IPS-15b (cell line): ENCODE measurements at regions not wholly inside any gene's neighbourhood (a gene's known extent, or its start where the extent isn't known, plus 50 kb on each side); places are given as distances from the start of the nearest gene placed in this dataset.
A peak's percentile ranks its signal among the peaks of the same experiment; 100 is the strongest.

Experiments used
- H3K27me3 ChIP-seq: one replicate; pipeline ENCODE4 v1.6.1; 2013; ENCODE audit warnings: low read length; ENCODE audit not compliant: control insufficient read depth, insufficient read depth
- H3K36me3 ChIP-seq: one replicate; pipeline ENCODE4 v1.6.1; 2013; ENCODE audit warnings: low read length; ENCODE audit not compliant: control insufficient read depth, insufficient read depth
- H3K4me1 ChIP-seq: one replicate; pipeline ENCODE4 v1.6.1; 2013; ENCODE audit warnings: mild to moderate bottlenecking, low read length; ENCODE audit not compliant: control insufficient read depth, insufficient read depth
- H3K4me3 ChIP-seq: one replicate; pipeline ENCODE4 v1.5.1; 2013; ENCODE audit warnings: low read depth, low read length
- H3K9ac ChIP-seq: one replicate; pipeline ENCODE4 v1.6.1; 2013; ENCODE audit warnings: low read depth, mild to moderate bottlenecking, low read length
- H3K9me3 ChIP-seq: one replicate; pipeline ENCODE4 v1.6.1; 2013; ENCODE audit warnings: mild to moderate bottlenecking, low read length; ENCODE audit not compliant: control insufficient read depth, insufficient read depth

DNA sequence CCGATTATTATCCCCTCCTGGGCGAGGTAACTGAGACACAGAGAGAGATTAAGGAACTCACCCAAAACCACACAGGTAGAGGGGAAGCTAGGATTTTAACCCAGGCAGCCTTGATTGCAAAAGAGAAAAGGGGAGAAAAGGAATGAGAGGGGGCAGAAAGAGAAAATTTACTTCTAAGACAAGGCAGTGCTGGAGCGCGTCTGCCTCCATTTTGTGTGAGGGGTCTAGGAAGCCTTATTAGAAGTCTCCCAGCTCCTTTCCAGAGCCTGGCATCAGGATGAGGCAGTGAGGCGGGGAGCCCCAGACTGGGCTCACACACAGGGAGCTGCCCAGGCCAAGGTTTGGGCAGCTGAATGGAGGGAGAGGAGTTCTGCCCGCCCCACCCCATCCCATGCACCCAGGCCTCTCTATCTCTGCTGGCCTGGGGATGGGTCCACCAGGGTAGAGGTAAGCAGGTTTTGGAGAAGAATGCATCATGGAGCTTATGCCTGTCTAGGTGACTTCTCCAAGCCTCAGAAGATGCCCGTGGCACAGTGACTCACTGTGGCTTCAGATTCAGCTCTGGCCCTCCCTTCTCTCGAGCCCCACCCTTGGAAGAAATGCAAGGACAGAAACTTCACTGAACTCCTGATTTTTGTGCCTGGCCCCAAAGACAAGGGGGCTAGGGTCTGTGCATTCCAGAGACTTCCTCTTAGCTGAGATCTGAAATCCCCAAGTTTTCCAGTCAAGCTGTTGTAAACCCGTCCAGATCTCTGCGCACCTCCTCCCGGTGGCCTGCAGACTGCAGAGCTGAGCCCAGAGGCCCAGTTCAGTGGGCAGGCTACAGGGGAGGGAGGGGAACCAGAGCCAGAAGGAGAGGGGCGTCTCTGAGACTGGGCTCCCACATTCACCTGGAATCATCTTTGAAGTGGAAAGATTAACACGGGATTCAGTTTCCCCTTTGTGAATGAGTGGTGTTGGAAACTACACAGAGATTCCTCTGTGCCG is 95.1 kb upstream of the CDH5 start:
- H3K27me3 ChIP-seq, result peaks cover 19% of the 10 kb centered on the region
- H3K9ac ChIP-seq, result peak overlapping the region; percentile 8
- H3K4me1 ChIP-seq, result peaks cover 7% of the 10 kb centered on the region
- H3K36me3 ChIP-seq, result no peaks in the 10 kb centered on the region
- peak overlapping the region; percentile 60 for H3K4me3 ChIP-seq
- H3K9me3 ChIP-seq, result no peaks in the 10 kb centered on the region

DNA sequence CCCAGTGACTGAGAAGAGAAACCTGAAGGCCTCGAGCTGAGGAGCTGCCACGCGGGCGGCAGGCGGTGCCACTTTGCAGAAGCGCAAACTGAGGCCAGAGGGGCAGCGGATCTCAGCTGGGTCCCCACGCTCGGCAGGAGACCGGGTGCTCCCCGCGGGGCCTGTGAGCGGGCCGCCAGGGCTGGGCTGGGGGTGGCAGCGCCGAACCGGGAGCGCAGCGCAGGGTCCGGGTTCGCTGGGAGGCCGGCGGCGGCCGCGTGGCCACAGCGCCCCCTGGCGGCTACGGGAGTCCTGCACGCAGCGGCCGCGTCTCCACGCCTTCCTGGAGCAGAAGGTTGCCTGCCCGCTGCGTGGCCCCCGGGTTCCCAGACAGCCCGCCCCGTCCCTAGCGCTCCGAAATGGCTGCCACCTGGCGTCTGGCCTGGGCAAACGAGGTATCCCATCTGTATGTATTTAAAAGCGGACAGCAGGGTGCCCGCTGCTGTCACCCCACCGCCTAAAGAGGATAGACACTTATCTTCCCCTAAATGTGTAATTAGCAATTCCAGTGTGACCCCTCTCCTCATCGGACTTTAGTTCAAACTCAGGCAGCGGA is 96.1 kb upstream of the CDH5 start:
- Histone ChIP-seq H3K4me3 (peak overlapping the region; percentile 60), H3K9me3 (no peaks in the 10 kb centered on the region), H3K9ac (peak overlapping the region; percentile 62), H3K36me3 (no peaks in the 10 kb centered on the region), H3K4me1 (peaks cover 4% of the 10 kb centered on the region), H3K27me3 (peaks cover 19% of the 10 kb centered on the region)

DNA sequence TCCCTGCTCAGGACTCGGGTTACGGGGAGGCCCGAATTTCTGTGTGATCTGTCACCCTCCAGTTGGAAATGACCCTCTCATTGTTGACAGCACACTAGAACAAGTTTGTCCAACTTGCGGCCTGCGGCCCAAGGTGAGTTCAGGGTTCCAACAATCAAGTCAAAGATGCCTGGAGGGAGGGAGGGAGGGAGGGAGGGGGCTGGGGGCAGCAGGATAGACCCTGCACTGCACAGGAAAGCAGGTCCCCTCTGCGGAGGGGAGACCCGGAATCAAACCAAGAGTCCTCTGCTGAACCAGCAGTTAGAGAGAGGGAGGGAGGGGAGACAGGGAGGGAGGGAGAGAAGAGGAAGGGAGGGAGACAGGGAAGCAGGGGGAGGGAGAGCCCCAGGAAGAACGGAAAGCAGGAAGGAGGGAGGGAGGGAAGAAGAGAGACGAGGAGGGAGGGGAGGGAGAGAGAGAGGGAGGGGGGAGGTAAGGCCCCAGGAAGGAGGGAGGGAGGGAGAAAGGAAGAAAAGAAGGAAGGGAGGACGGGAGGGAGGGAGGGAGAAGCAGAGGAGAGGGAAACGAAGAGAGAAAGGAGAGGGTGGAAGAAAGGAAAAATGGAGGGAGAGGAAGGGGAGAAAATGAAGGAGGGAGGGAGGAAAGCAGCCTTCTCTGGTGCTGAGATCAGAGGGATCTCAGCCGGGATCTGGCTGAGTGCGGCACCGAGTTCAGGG is 96.7 kb upstream of the CDH5 start:
- H3K9ac ChIP-seq, result peak overlapping the region; percentile 62
- H3K4me3 ChIP-seq, result peak overlapping the region; percentile 60
- H3K27me3 ChIP-seq, result peaks cover 19% of the 10 kb centered on the region
- no peaks in the 10 kb centered on the region for H3K36me3 ChIP-seq
- peaks cover 4% of the 10 kb centered on the region for H3K4me1 ChIP-seq
- H3K9me3 ChIP-seq, result no peaks in the 10 kb centered on the region

DNA sequence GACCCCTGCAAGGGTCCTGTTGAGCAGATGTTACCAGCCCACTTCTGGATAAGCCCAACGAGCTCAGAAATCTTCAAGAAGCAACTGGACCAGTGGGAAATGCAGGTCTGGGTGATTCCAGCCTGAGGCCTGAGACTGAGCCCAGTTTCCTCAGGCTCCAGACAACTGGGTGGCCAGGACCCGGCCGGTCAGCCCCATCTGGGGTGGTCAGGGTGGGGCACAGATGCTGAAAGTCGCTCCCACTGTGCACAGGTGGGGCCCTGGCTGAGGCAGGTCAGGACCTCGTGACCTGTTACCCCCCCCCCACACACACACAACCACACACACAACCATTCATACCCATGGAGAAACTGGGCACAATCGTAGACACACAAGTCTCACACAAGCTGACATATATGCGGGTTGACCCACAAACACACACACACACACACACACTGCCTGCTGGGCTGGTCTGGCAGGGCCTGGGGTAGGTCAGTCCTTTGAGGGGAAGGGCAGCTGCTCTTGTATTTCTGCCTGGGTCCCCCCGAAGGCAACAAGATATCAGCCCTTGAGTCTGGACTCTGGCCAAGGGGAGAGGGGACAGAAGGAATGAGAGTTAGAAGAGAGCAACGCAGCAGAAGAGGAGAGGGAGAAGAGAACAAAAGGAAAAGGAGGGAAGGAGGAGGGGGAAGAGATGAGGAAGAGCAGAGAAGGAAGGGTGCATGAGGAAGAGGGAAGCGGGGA is 99.0 kb upstream of the CDH5 start:
- peaks cover 4% of the 10 kb centered on the region for H3K4me1 ChIP-seq
- no peak overlapping the region for H3K4me3 ChIP-seq
- peaks cover 19% of the 10 kb centered on the region for H3K27me3 ChIP-seq
- no peaks in the 10 kb centered on the region for H3K9me3 ChIP-seq
- no peaks in the 10 kb centered on the region for H3K36me3 ChIP-seq
- H3K9ac ChIP-seq, result no peak overlapping the region

DNA sequence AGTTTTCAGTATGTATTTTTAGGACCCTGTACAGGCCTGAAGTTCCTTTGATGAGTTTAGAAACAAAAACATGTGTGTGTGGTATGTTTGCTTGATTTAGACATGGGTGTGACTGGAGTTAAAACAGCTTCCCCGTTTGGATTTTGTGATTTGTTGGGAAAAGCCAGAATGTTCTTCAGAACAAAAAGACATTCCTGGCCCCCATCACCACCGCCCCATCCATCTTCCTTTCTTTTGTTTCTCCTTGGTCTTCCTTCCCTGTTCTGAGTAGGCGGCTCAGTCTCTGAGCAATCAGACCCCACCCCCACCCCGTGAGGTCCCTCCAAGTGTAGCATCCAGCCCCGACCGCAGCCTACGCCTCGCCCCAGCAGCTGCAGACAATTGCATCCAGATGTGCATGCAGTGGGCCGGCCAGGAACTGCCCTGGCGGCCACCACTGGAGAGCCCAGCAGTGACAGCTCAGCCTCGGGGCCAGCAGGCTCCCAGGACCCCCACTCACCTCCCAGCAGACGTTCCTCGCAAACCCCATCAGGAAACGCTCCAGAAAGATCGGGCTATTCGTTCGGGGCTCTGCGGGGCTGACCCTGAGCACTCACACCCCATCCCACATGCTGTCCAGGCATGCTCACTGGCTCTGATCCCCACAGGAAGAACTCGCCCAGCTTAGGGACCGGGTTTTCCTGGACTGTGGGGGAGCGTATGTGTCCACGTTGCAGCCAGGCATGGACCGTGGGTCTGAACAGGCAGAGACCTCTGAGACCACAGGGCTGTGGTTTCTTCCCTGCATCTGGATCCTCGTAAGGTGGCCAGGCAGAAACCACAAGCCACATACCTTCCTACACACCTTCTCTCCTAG is 99.8 kb upstream of the CDH5 start:
- Histone ChIP-seq H3K4me1 (peaks cover 4% of the 10 kb centered on the region), H3K4me3 (no peak overlapping the region), H3K9ac (no peak overlapping the region)

DNA sequence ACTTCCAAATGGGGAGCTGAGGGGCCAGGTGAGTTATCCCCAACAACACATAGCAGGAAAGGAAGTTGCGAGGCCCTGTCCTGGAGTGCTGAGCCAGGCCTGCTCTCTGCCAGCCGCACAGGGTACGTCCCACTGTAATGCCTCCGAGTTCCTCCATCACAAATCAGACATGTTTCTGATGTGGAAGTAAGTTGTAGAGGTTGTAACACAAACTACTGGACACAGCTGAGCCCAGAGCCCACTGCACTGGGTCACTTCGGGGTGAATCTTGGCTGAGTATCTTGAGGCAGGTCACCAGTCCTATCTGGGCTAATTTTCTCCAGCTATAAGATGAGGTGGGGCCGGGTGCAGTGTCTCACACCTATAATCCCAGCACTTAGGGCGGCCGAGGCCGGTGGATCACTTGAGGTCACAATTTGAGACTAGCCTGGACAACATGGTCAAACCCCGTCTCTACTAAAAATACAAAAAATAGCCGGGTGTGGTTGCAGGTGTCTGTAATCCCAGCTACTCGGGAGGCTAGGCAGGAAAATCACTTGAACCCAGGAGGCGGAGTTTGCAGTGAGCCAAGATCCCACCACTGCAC is 100.8 kb upstream of the CDH5 start:
- peaks cover 8% of the 10 kb centered on the region for H3K27me3 ChIP-seq
- peaks cover under 1% of the 10 kb centered on the region for H3K4me1 ChIP-seq

More for the DNA sequence above, 99.8 kb upstream of the CDH5 start:
- Histone ChIP-seq H3K27me3 (peaks cover 16% of the 10 kb centered on the region), H3K9me3 (no peaks in the 10 kb centered on the region), H3K36me3 (no peaks in the 10 kb centered on the region)

DNA sequence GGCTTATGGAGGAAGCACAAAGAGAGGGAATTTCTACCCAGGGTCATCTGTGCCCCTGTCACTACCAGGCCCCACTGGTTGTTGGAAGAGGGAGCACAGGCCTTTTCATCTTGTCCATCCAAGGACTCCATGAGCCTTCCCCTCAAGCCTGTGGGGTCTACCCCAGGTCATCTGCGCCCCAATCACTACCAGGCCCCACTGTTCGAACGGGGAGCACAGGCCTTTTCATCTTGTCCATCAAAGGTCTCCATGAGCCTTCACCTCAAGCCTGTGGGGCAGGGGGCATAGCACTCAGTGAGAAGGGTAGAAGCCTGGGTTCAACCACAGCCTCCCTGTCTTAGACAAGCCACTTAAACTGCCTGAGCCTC is 101.5 kb upstream of the CDH5 start:
- Histone ChIP-seq H3K27me3 (peaks cover 8% of the 10 kb centered on the region), H3K36me3 (no peaks in the 10 kb centered on the region), H3K4me1 (no peaks in the 10 kb centered on the region), H3K9me3 (no peaks in the 10 kb centered on the region), H3K4me3 (no peak overlapping the region), H3K9ac (no peak overlapping the region)

More for the DNA sequence above, 100.8 kb upstream of the CDH5 start:
- no peaks in the 10 kb centered on the region for H3K9me3 ChIP-seq
- H3K4me3 ChIP-seq, result no peak overlapping the region
- H3K9ac ChIP-seq, result no peak overlapping the region
- H3K36me3 ChIP-seq, result no peaks in the 10 kb centered on the region

DNA sequence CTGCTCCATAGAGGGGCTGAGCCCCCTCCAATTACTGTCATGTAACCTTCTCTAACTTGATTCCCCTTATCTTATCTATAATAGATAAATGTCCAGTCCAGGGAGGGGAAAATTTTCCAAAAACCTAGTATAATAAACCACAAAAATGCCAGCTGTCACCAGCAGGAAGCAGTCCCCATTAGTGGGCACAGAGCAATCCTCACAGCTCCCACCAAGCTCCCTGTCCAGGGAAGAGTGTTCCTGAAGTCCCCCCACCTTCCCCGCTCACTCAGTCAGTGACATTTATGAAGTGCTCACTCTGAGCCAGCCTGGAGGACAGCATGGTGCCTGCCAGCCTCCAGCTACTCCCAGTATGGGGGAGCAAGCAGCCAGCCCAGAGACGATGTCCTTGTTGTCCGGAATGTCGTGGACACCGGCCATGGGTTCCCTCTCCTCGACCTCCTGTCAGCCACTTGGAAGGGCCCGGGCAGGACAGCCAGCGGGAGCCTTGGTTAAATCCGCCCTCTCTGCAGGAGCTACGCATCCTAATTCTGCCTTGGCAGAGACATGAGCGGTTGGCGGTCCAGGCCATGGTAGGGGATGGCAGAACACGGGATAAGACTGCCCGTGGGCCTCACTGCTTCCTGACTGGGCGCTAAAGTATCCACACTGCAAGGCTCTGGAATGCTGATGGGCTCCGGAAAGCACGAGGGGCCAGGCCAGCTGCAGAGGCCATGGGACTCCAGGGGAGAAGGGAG is 102.0 kb upstream of the CDH5 start:
- Histone ChIP-seq H3K9ac (no peak overlapping the region), H3K36me3 (no peaks in the 10 kb centered on the region), H3K27me3 (peaks cover 8% of the 10 kb centered on the region), H3K9me3 (no peaks in the 10 kb centered on the region), H3K4me1 (no peaks in the 10 kb centered on the region), H3K4me3 (no peak overlapping the region)

DNA sequence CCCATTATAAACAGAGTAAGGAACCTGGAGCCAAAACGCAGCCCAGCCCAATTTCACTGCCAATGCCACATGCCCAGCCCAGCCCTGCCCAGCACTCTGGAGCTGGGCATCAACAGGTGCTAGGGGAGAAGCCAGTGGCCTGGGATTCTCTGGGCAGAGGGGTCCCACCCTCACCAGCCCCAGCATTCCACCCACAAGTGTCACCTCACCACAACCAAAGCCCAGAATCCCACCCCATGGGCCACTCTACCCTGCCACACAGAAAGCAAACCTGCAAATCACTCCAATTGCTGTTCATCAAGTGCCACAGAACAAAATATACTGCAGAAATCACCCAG is 102.5 kb upstream of the CDH5 start:
- Histone ChIP-seq H3K36me3 (no peaks in the 10 kb centered on the region), H3K4me3 (no peak overlapping the region), H3K9ac (no peak overlapping the region), H3K9me3 (no peaks in the 10 kb centered on the region), H3K4me1 (no peaks in the 10 kb centered on the region), H3K27me3 (peaks cover 3% of the 10 kb centered on the region)
